GM19239 (cell line): ENCODE measurements at regions not wholly inside any gene's neighbourhood (a gene's known extent, or its start where the extent isn't known, plus 50 kb on each side); places are given as distances from the start of the nearest gene placed in this dataset.

Experiments
- DNase-seq: peaks from one replicate; pipeline ENCODE4 v3.0.0; 2011; ENCODE audit warnings: low spot score; ENCODE audit not compliant: insufficient read length
- FAIRE-seq: peaks from 2 replicates; lab custom pipeline; 2011; peaks lifted over from hg19 to GRCh38; lab: Jason Lieb, UNC

- DNase-seq (no peak), FAIRE-seq (no peak)
Measured at GRCh38 chr19:30923096-30923495, 426.1 kb downstream of the TSHZ3 start.

GRCh38 chr19:30920222-30920621 is 429.0 kb downstream of the TSHZ3 start:
- DNase-seq (no peak), FAIRE-seq (no peak)

DNA sequence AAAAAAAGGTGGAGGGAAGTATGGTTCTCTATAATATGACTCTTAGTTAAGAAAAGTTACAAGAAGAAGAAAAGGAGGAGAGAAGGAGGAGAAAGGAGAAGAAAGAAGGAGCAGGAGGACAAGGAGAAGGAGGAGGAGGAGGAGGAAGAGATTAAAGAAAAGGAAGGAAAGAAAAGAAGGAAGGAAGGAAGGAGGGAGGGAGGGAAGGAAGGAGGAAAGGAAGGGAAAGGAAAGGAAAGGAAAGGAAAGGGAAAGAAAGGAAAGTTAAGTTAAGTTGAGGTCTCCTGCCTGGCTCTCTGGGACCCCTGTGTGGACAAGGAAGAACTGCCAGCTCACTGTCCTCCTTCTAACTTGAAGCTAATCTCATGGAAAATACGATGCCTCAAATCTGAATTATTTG is 429.5 kb downstream of the TSHZ3 start:
- FAIRE-seq: no peak
- DNase-seq: no peak

DNA sequence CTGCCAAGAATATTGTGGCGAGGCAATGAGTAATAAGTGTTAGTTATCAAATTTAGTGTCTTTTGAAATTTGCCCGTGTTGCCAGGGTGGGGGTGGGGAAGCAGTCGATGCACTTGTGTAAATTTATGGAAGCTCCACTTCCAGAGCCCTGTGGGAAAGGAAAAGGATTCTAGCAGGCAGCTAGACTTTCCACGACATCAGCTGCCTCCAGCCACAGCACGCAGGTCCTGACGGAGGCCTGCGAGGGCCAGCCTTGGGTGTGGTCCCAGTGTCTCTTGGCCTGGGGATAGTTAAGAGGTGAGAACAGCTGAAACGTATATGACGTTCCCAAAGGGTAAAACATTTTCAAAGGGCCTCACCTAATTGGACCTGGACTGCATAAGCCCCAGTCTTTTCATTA is 433.0 kb downstream of the TSHZ3 start:
- DNase-seq (no peak), FAIRE-seq (no peak)

GRCh38 chr19:30911491-30911890 is 437.7 kb downstream of the TSHZ3 start:
- no peak for DNase-seq
- no peak for FAIRE-seq

DNA sequence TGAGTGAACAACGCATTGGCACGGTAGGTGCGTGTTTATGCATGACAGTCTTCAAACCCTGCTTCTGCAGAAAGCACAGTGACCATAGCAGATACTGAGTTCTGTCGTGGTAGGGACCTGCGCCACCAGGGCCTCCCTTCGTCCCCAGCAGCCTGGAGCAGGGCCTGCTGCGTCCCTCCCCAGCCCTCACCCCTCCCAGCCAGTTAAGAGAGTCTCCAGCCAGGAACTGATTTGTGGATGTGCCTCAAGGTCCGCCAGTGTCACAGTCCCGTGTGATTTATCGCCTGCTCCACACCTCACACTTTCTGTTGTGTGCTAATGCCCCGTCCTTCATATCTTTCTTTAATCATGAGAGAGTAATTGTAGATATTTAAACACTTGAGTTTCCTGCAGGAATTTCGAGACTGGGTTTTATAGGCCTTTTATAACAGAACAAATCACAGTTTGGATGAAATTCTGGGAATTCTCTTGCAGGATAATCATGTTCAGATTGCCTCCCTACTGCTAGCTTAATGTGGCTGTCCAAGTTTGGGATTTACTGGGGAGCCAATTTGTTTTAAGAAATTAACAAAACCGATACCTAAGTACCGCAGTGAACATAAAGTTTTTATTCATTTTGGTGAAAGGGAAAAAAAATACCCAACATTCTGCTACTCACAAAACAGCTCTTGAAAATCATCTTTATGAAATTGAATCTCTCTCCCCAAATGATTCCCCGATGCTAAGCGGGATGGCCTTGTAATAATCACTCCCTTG is 438.6 kb downstream of the TSHZ3 start:
- no peak for FAIRE-seq
- DNase-seq: no peak

DNA sequence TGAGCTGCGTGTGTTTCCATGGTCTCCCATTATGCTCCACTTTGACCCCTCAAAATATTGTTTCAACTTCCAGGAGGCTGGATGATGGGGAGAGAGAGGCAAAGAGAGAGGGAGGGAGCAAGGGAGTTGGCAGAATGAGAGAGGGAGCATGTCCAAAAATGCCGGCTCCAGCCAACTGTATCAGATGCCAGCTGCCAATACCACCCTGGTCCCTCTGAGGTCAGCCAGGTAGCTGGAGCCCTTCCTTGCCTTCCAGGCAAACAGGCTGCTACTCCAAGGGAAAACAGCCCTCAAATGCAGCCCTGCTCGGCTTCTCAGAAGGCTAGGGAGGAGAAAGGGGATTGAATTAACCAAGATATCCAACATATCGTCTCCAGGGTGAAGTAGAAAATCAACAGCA is 440.0 kb downstream of the TSHZ3 start:
- FAIRE-seq: no peak
- DNase-seq: no peak

DNA sequence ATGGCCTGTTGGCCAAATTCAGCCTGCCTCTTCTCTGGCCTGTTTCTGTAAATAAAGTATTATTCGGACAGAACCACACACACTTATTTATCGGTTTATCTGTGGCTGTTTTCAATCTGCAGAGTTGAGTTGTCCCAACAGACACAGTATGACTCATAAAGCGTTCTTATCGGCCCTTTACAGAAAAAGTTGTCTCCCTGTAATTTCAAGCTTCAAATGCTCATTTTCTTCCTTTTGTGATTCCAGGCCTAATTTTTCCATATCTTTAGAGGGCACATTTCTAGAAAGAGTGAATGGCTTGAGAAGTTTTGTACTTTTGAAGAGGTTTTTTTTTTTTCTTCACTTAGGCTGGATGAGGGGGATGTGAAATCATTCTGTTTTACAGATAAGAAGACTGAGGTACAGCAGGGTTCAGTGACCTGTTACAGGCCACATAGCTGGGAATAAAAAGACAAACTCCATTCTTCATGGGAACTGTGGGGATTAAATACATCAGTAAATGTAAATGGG is 440.9 kb downstream of the TSHZ3 start:
- FAIRE-seq: no peak

GRCh38 chr19:30906871-30907270 is 442.4 kb downstream of the TSHZ3 start:
- FAIRE-seq (no peak), DNase-seq (no peak)

More for the DNA sequence above, 440.9 kb downstream of the TSHZ3 start:
- DNase-seq: no peak

DNA sequence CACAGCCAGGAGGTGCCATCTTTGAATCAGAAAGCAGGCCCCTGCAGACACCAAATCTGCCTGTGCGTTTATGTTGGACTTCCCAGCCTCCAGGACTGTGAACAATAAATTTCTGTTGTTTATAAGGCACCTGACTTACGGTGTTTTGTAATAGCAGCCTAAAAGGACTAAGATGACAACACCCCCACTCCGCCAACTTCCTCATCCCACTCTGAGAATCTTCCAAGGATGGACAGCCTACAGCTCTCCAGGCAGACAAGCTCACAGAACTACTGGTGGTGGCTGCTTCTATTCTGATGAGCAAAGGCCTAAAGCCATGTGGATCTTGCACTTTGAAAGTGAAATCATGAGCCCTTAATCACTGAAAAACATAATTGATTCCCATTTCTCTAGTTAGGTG is 449.2 kb downstream of the TSHZ3 start:
- FAIRE-seq: no peak
- no peak for DNase-seq

DNA sequence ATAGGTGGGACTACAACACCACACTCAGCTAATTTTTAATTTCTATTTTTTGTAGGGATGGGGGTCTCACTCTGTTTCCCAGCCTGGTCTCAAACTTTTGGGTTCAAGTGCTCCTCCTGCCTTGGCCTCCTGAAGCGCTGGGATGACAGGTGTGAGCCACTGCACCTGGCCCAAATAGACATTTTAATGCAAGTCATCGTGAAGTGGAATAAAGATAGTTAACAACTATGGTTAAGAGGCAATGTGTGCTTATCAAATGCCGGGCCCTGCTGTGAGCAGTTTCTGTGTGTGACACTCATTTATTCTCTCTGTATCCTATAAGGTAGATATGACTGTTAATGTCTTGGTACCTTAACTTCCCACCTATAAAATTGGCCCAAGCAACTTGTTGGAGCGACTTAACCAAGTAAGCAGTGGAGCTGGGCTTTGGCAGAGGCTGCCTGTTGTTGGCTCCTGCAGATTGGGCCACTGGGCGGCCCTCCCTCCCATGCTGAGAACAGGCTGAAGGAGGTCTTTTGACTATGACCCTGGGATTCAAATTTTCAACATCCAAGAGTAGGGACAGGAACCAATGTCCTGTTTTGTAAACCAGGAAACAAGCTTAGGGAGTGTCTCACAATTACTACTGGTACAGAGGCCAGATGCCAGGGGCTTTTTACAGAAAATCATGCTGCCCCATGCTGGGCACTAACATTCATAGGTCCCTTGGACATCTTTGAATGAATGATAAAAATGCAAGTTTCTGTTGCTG is 450.7 kb downstream of the TSHZ3 start:
- no peak for DNase-seq
- no peak for FAIRE-seq

- FAIRE-seq (no peak), DNase-seq (no peak)
Measured at GRCh38 chr19:30897553-30897952, 451.7 kb downstream of the TSHZ3 start.

DNA sequence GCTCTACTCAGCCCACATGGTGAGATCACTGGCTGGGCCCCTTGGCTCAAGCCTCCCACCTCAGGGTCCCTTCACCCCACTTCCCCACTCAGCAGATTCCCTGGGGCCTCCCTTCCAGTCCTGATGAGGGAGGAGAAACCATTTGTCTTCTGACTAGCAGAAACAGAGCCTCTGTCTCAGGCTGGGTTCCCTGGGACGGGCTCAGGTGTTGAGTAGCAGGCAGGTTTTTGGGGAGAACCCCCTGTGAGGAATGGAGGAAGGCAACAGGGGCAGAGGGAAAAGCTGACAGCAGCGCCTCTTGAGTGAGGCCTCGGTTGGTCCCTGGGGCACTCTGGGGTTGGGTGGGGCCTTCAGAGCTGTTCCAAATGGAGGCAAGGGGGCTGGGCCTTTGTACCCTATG is 452.2 kb downstream of the TSHZ3 start:
- no peak for FAIRE-seq
- DNase-seq: no peak

DNA sequence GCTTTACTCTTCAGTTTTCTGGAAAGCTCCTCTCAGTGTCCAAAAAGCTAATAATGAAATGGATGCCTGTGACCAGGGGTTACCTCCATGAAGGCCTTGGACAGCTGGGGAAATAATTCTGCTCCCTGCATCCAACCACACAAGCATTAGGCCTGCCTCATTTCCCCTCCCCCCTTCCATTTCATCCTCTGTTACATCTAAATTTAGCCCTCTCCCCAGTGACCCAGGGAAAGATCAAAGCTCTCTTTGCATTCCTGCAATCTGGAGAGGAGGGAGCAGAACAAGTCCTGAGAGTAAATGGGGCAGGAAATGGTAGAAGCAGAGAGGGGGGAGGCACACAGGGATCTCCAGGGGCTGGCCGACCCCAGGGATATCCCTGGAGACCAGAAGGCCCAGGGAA is 452.7 kb downstream of the TSHZ3 start:
- no peak for FAIRE-seq
- no peak for DNase-seq

DNA sequence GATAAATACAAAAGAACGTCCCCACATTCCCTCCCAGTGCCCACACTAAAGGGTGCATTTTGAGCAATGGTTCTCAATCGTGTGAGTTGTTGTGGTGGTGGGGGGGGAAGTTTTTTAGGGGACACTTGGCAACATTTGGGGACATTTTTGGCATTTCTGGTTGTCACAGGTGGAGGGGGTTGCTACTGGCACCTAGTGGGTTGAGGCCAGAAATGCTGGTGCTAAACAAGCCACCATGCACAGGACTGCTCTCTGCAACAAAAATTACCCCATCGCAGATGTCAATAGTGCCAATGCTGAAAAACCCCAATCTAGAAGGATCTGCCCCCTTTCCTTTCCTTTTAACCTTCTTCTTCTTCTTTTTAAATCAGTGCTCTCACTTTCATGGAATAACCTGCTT is 453.3 kb downstream of the TSHZ3 start:
- FAIRE-seq: no peak
- DNase-seq: no peak

- DNase-seq (no peak), FAIRE-seq (no peak)
Measured at GRCh38 chr19:30891051-30891450, 458.2 kb downstream of the TSHZ3 start.

GRCh38 chr19:30890033-30890432 is 459.2 kb downstream of the TSHZ3 start:
- DNase-seq (no peak), FAIRE-seq (no peak)

GRCh38 chr19:30888937-30889336 is 460.3 kb downstream of the TSHZ3 start:
- no peak for DNase-seq
- FAIRE-seq: no peak

- FAIRE-seq (no peak), DNase-seq (no peak)
Measured at GRCh38 chr19:30887042-30887441, 462.2 kb downstream of the TSHZ3 start.

- FAIRE-seq (no peak), DNase-seq (no peak)
Measured at GRCh38 chr19:30886222-30886621, 463.0 kb downstream of the TSHZ3 start.

DNA sequence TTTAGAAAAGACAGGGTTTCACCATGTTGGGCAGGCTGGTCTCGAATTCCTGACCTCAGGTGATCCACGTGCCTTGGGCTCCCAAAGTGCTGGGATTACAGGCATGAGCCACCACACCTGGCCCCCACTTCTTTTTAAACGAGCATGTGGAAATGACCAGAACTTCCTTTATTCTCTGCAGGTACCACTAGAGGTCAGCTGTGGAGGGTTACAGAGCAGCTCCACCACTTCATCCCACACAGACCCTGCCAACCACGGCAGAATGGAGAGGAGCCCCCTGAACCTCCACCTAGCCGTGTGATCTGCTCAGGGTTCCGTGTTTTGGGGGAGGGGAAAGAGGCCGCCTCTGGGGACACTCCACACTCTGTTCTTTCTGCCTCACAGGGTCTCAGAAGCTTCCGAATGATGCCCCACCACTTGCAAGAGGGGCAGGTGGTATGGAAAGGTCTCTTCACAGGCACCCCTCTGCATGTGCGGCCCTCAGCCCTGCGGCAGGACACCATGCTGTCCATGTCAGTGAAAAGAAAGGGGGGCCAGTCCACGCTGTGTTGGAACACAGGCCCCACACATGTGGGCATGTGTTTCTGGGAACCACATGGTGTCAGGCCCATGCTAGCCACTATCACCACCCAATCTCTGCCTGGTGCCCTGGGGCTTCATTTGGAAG is 465.0 kb downstream of the TSHZ3 start:
- FAIRE-seq: no peak
- DNase-seq: no peak
